HEK293 (cell line): ENCODE measurements at regions not wholly inside any gene's neighbourhood (a gene's known extent, or its start where the extent isn't known, plus 50 kb on each side); places are given as distances from the start of the nearest gene placed in this dataset.

ENCODE experiments used
- CTCF ChIP-seq: fragments of 450-650 bp; formaldehyde crosslinking; IDR thresholded peaks from 2 replicates; pipeline ENCODE4 v1.5.1; 2016; ENCODE audit warnings: missing biosample characterization, missing genetic modification characterization
- IKZF3 ChIP-seq: fragments of 450-650 bp; IDR thresholded peaks from 2 replicates; pipeline ENCODE4 v1.5.0; 2018; ENCODE audit warnings: missing biosample characterization, mild to moderate bottlenecking, missing genetic modification characterization, moderate library complexity
- REST ChIP-seq: fragments of 450-650 bp; formaldehyde crosslinking; IDR thresholded peaks from 2 replicates; pipeline ENCODE4 v1.5.1; 2016; ENCODE audit warnings: missing biosample characterization, missing genetic modification characterization
- ZBTB1 ChIP-seq: fragments of 450-650 bp; formaldehyde crosslinking; IDR thresholded peaks from 2 replicates; pipeline ENCODE4 v1.5.1; 2016; ENCODE audit warnings: missing biosample characterization, missing genetic modification characterization
- ZNF138 ChIP-seq: fragments of 450-650 bp; formaldehyde crosslinking; IDR thresholded peaks from 2 replicates; pipeline ENCODE4 v1.5.1; 2016; ENCODE audit warnings: missing biosample characterization, missing genetic modification characterization, borderline replicate concordance

GRCh38 chr1:221549815-221550214, 192.1 kb downstream of the DUSP10 start:
- no peak for TF ChIP-seq ZNF138 (tag by site-specific recombination)
- no peak for TF ChIP-seq IKZF3 (tag by site-specific recombination)
- TF ChIP-seq REST (tag by site-specific recombination) = no peak
- TF ChIP-seq CTCF (tag by site-specific recombination) = no peak
- TF ChIP-seq ZBTB1 (tag by site-specific recombination) = no peak
